GM12878 (cell line): ENCODE measurements at regions not wholly inside any gene's neighbourhood (a gene's known extent, or its start where the extent isn't known, plus 50 kb on each side); places are given as distances from the start of the nearest gene placed in this dataset.

Experiments used
- ATAC-seq: fragments of 200-7000 bp; cut with Tn5 transposase; 3 replicates; pipeline ENCODE4 v1.9.1; 2020; ENCODE audit warnings: mild to moderate bottlenecking, moderate library complexity
- BruUV-seq: library from RNA; stranded (reverse); fragments of 400-500 nt; replicated peaks from 2 replicates; lab custom pipeline; 2021; lab: Mats Ljungman, UMichigan
- CTCF ChIA-PET: fragments of 300-600 bp; sonication (Branson Sonifier 250); formaldehyde crosslinking; extraction: SDS; loops from one replicate; lab custom pipeline; 2021; ENCODE audit warnings: inconsistent platforms; lab: Yijun Ruan, JAX
- POLR2A ChIA-PET: fragments of 350-600 bp; formaldehyde crosslinking; extraction: SDS; loops from one replicate; lab custom pipeline; 2021; ENCODE audit warnings: inconsistent platforms; lab: Charles Lee
- RAD21 ChIA-PET: fragments of 300-600 bp; sonication (Branson Sonifier 250); formaldehyde crosslinking; loops from one replicate; lab custom pipeline; 2023; ENCODE audit warnings: antibody characterized with exemption; ENCODE audit not compliant: unreplicated experiment; lab: Charles Lee
- SMC1A ChIA-PET: fragments of 300-600 bp; sonication (Branson Sonifier 250); formaldehyde crosslinking; loops from one replicate; lab custom pipeline; 2023; ENCODE audit not compliant: unreplicated experiment, uncharacterized antibody; lab: Charles Lee
- DNase-seq: peaks from one replicate; pipeline ENCODE4 v3.0.0-alpha.2; 2011; ENCODE audit warnings: low read depth, low spot score
- FAIRE-seq: peaks from 3 replicates; lab custom pipeline; 2011; peaks lifted over from hg19 to GRCh38; lab: Jason Lieb, UNC
- H2AFZ ChIP-seq: 2 replicates; pipeline ENCODE4 v1.6.0; 2011; ENCODE audit warnings: low read depth, low read length, control low read depth; ENCODE audit not compliant: control insufficient read depth
- H3K27ac ChIP-seq: 2 replicates; pipeline ENCODE4 v1.5.1; 2011; ENCODE audit warnings: control low read depth; ENCODE audit not compliant: control insufficient read depth, insufficient read depth
- H3K27me3 ChIP-seq, 2 experiments: replicated peaks in 1 of 2; 2 replicates each; pipeline versions ENCODE4 v1.6.0 to v1.6.1; 2011; ENCODE audit warnings: low read length in 1 of 2; ENCODE audit not compliant: control insufficient read depth in 2 of 2, insufficient read depth in 2 of 2
- H3K36me3 ChIP-seq, 2 experiments: 2 replicates each; pipeline ENCODE4 v1.5.1; 2011; ENCODE audit warnings: low read length in 1 of 2; ENCODE audit not compliant: control insufficient read depth in 2 of 2, insufficient read depth in 2 of 2
- H3K4me1 ChIP-seq: 2 replicates; pipeline ENCODE4 v1.6.1; 2011; ENCODE audit warnings: mild to moderate bottlenecking, low read length, moderate library complexity, mixed read lengths; ENCODE audit not compliant: control insufficient read depth, insufficient read depth
- H3K4me2 ChIP-seq: 2 replicates; pipeline ENCODE4 v1.6.0; 2011; ENCODE audit warnings: control low read depth; ENCODE audit not compliant: control insufficient read depth, insufficient read depth
- H3K4me3 ChIP-seq: fragments of 200-600 bp; sonication (generic); 2 replicates; pipeline ENCODE4 v1.5.1; 2016
- H3K79me2 ChIP-seq: 2 replicates; pipeline ENCODE4 v1.6.0; 2011; ENCODE audit warnings: low read length; ENCODE audit not compliant: control insufficient read depth, insufficient read depth
- H3K9ac ChIP-seq: 2 replicates; pipeline ENCODE4 v1.8.0; 2011; ENCODE audit warnings: low read length, control low read depth, mixed read lengths; ENCODE audit not compliant: control insufficient read depth, insufficient read depth
- H3K9me3 ChIP-seq: replicated peaks from 3 replicates; pipeline ENCODE4 v1.5.1; 2011; ENCODE audit warnings: mild to moderate bottlenecking, low read length; ENCODE audit not compliant: control insufficient read depth, insufficient read depth
- H4K20me1 ChIP-seq: 2 replicates; pipeline ENCODE4 v1.6.0; 2011; ENCODE audit not compliant: control insufficient read depth, insufficient read depth
- ASH2L ChIP-seq: fragments of 300-600, 200-600 bp; sonication (generic); IDR thresholded peaks from 2 replicates; pipeline ENCODE4 v1.6.1; 2017; ENCODE audit warnings: low read depth, mild to moderate bottlenecking, borderline replicate concordance
- HDAC2 ChIP-seq: fragments of 200-600 bp; sonication (generic); IDR thresholded peaks from 2 replicates; pipeline ENCODE4 v1.6.1; 2017
- HDGF ChIP-seq: fragments of 450-650 bp; IDR thresholded peaks from 2 replicates; pipeline ENCODE4 v1.6.1; 2016; ENCODE audit warnings: antibody characterized with exemption
- RUNX3 ChIP-seq: IDR thresholded peaks from 2 replicates; pipeline ENCODE4 v1.6.1; 2012; ENCODE audit warnings: low read length, inconsistent platforms
- TCF12 ChIP-seq: IDR thresholded peaks from 2 replicates; pipeline ENCODE4 v1.6.1; 2011; ENCODE audit warnings: low read depth, mild to moderate bottlenecking, low read length
- ZNF24 ChIP-seq: fragments of 450-650 bp; IDR thresholded peaks from 2 replicates; pipeline ENCODE4 v1.6.1; 2017; ENCODE audit warnings: antibody characterized with exemption, mild to moderate bottlenecking
- WGBS: methylation state at CpG from one replicate; pipeline ENCODE4 v1.1.6; 2016; ENCODE audit warnings: low lambda C conversion rate; ENCODE audit not compliant: insufficient replicate concordance, insufficient coverage; ENCODE audit errors: missing lambda C conversion rate; 5-methylcytosine and 5-hydroxymethylcytosine counted together
- in situ Hi-C: fragments of 300-500 bp; cut with MboI; formaldehyde crosslinking; loops from 9 replicates; pipeline ENCODE4 v1.14.3; 2018; ENCODE audit warnings: mixed read lengths
- intact Hi-C: fragments of 100-400 bp; cut with micrococcal nuclease; formaldehyde crosslinking; loops from one replicate; pipeline ENCODE4 v1.14.2; 2022; ENCODE audit not compliant: unreplicated experiment

DNA sequence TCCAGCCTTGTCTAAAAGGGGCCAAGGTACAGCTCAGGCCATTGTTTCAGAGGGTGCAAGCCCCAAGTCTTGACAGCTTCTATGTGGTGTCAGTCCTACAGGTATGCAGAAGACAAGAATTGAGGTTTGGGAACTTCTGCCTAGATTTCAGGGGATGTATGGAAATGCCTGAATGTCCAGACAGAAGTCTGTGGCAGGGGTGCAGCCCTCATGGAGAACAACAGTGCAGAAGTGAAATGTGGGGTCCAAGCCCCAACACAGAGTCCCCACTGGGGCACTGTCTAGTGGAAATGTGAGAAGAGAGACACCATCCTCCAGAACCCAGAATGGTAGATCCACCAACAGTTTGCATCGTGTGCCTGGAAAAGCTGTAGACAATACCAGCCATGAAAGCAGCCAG, 400.3 kb upstream of the CAMK1G start:
- DNase-seq: no peak
- Histone ChIP-seq H2AFZ (no peak overlapping the region), H3K4me3 (no peak overlapping the region), H3K27ac (no peak overlapping the region), H3K79me2 (no peaks in the 10 kb centered on the region), H3K36me3 (no peaks in the 10 kb centered on the region), H3K9me3 (peaks cover 2% of the 10 kb centered on the region; the same call in 2 of the 3 replicates), H3K9ac (no peak overlapping the region), H3K4me1 (no peaks in the 10 kb centered on the region; the same call in 1 of the 2 replicates)
- no TSS peak for BruUV-seq
- in situ Hi-C loops: no loop called here
- ChIA-PET CTCF (interaction anchor here (0.7 kb wide), 1 partner anchor 510 kb away, joined by 3 read pairs; no protein-coding TSS in a partner anchor), SMC1A (no interaction called here)
- TF ChIP-seq HDGF (no peak), ZNF24 (no peak), TCF12 (no peak), HDAC2 (no peak)
- TF ChIP-seq, all 136 proteins: peak for 0
- Histone ChIP-seq H3K4me2 (no peak overlapping the region), H4K20me1 (no peaks in the 10 kb centered on the region), H3K27me3 (no peaks in the 10 kb centered on the region)
- ATAC-seq (no peak), FAIRE-seq (no peak)
- POLR2A ChIA-PET: no interaction called here
- intact Hi-C loops: no loop called here
- WGBS: 0% methylated on average over 1 of the region's 1 CpG
- RAD21 ChIA-PET: no interaction called here

DNA sequence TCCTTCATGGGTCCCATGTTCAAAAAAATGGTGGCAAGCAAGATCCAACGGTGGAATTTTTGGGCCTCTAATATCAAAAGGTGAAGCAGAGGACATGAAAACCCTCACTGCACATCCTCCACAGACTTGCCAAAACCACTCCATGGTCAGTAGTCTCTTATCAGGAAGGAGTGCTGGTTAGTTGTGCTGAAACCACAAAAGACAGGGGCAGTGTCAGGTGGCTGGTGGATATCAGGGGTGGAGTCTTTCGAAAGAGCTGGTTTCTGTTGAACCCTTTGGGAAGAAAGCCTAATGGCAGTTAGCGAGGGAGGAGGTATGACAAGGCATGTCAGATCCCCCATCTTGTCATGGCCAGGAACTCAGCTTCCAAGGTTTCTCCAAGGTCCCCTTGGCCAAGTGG, 395.9 kb upstream of the CAMK1G start:
- ATAC-seq: no peak
- H3K4me3 ChIP-seq: no peak overlapping the region
- no peak overlapping the region for H3K9ac ChIP-seq
- CTCF ChIA-PET: no interaction called here
- in situ Hi-C loops (no loop called here), intact Hi-C loops (no loop called here)
- H3K4me2 ChIP-seq: no peak overlapping the region
- RAD21 ChIA-PET: no interaction called here
- no peak for TF ChIP-seq ASH2L
- peak; percentile 31; the same call in 1 of the 2 replicates for TF ChIP-seq RUNX3
- H3K79me2 ChIP-seq: no peaks in the 10 kb centered on the region
- SMC1A ChIA-PET: no interaction called here
- H3K4me1 ChIP-seq: no peaks in the 10 kb centered on the region; the same call in 1 of the 2 replicates
- 44% methylated on average over 3 of the region's 3 CpGs for WGBS
- POLR2A ChIA-PET: no interaction called here
- no peaks in the 10 kb centered on the region for H4K20me1 ChIP-seq
- no peaks in the 10 kb centered on the region for H3K27me3 ChIP-seq
- H2AFZ ChIP-seq: no peak overlapping the region
- no peak for DNase-seq
- no peak for FAIRE-seq
- H3K9me3 ChIP-seq: peaks cover 2% of the 10 kb centered on the region; the same call in 2 of the 3 replicates
- H3K36me3 ChIP-seq: no peaks in the 10 kb centered on the region
- H3K27ac ChIP-seq: no peak overlapping the region
- no TSS peak for BruUV-seq
